Umbilical cord (tissue), 1 donor: ENCODE measurements at regions not wholly inside any gene's neighbourhood (a gene's known extent, or its start where the extent isn't known, plus 50 kb on each side); places are given as distances from the start of the nearest gene placed in this dataset.

ENCODE experiments used
- DNase-seq: peaks from one replicate; pipeline ENCODE4 v3.0.0-alpha.2; 2015; ENCODE audit warnings: low spot score

DNA sequence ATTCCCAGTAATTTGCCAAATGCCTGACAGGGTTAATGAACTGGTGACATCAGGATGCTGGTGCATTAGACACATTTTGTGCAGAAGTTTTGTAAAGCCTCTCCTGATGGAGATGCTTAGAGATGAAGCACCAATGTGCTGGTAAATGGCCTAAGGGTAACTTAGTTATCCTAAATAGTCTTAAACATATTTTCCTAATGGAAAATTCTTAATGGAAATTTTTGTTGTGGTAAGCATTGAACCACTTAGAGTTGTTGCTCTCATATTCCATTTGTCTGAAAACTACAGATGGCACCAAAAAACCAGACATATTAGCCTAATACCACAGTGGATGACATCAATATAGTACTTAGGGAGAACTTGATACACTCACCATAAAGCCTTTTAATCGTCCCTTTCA is 154.5 kb upstream of the ANK2 start:
- DNase-seq, result no peak

DNA sequence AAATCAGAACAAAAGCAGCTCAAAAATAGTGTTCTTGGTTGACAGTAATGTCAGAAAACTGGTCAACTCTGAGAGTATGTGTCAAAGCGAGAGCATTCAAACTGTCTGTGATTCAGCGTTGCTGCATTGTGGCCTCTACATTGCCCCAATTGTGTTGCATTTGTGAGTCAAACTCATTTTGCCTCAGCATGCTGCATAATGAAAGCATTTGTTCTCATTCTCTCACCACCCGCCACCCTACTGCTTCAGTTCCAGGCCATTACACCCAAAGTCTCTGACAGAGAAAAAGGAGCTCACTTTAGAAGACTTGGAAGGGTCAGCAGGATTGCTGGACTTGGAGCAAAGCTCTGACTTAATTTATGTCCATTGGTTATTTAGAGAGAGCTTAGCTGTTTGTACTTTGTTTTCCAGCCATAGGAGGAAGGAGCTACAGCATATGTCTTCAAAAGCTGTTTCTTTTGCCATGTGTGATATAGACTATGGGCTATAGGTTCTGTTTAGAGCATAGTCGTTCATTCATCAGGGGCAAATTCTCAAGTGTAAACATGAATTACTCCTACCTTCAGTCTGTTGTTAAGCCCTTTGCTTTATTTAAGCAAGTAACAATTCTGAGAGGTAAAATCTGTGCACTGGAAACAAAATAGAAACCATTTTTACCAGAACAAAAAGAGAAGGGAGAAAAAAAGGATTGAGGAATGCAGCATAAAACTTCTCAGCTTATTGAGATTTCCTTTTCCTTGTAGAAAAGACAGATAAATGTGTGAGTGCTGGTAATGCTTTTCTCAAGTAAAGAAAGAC is 153.4 kb upstream of the ANK2 start:
- DNase-seq, result peak; percentile 49

DNA sequence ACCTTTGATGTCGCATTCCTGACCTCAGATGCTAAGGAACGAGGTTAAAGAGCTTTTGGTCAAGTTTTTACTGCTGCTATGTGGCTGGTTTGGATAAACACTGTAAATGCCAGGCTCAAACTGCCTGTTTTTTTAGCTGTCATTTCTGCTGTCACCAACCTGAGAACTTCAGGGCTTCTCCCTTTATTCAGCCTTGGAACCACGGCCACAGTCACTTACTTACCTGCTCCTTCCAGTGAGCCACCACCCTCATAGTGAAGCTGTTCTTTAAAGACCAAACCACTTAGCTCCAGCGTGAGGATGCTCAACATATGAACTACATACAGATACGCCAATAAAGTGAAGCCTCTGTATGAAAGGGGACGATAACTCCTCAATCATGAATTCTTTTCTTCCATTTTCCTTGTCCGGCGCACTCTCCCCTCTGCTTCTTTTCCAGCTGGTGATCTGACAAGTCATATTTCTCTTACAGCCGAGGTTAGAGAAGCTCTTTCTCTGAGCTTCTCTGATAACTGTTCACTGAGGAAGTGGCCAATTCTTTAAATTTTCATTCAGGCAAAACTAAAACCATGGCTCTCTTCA is 152.8 kb upstream of the ANK2 start:
- peak; percentile 41 for DNase-seq

DNA sequence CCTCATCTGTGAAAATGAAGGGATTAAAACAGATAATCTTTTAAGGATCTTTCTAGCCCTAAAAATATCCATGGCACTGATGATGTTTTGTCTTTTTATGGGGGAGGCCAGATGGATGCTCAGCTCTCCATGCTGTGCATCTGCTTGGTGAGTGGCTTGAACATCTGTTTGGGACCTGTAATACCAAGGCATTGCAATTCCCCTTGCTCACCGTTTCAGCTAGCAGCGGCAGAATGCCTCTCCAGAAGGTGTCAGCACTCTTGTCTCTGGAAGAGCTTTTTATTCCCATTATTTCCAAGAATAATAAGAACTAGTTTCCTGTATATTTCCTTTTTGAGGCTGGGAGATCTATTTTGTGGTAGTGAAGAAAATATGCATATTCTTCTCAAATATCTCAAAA is 151.9 kb upstream of the ANK2 start:
- DNase-seq, result no peak

DNA sequence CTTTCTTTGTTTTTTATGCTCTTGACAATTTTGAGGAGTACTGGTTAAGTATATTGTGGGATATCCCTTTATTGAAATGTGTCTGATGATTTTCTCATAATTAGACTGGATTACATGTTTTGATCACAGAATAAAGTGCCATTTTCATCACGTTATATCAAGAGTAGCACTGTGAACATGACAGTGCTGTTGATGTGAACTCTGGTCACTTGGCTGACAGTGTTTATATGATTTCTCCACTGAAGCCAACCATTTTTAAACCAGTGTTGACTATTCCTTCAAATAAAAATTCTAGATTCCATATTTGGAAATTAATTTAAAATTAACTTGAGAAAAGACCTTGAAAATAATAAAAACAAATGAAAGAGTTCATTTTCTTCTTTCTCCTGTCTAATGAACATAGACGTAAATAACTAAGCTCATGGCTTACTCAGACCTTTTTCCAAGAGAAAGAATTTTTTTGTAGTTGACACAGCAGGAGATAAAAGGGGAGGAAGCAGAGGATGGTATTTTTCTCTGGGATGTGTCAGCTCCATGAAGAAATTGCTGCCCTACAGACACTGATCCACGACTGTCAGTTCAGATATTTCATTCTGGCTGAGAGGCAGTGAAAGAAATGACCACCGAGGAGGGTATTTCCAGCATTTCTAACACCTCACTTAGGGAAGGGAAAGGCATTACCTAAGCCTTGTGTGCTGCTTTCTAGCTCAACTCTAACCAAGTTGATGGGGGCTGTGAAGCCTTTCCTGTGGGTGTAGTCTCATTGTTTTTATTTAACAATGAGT is 150.9 kb upstream of the ANK2 start:
- DNase-seq, result peak; percentile 45

DNA sequence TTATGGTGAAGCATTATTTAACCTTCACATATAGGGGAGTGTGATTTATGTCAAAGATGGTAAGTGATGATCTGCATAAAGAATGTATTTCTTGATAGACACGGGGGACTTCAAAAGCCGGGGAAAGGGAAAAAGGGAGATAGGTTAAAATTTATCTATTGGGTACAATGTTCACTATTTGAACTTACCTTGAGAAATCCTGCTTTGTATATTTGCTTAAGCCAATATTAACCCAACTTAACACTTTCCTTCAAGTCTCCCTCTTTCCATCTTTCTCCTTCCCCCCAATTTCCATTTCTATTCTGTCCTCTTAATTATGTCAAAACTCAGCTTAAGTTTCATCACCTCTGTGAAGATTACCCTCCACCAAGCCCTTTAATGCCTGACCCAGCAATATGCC is 149.0 kb upstream of the ANK2 start:
- no peak for DNase-seq

DNA sequence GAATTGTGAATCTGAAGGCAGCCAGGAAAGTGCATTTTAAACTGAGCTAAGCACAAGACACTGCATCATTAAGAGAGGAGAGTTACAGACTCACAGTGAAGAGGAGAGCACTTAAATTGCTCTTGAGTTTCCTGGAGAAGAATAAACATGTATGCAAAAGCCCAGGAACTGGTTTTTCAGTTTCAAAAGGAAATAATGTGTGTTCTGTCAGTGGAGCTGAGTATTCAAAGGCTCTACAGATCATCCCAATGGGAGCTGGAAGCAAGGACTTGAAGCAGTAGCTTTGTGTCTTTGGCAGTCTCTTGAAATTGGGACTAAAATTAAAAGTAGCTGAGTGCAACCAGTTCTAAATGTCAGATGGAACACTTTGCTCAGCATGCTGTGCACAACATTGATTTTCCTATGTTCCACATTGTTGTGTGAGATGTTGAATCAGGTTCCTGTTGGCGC is 147.5 kb upstream of the ANK2 start:
- no peak for DNase-seq

DNA sequence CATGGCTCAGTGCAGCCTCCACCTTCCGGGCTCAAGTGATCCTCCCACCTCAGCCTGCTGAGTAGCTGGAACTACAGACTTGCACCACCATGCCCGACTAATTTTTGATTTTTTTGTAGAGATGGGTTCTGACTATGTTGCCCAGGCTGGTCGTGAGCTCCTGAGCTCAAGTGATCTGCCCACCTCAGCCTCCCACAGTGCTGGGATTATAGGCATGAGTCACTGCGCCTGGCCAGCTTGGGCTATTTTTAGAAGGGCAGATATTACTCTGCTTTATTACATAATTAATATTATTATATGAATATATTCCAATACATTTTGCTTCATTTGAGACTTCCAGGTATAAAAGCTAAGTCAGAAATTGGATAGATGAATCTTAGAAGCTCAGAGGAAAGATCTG is 143.7 kb upstream of the ANK2 start:
- DNase-seq, result no peak

DNA sequence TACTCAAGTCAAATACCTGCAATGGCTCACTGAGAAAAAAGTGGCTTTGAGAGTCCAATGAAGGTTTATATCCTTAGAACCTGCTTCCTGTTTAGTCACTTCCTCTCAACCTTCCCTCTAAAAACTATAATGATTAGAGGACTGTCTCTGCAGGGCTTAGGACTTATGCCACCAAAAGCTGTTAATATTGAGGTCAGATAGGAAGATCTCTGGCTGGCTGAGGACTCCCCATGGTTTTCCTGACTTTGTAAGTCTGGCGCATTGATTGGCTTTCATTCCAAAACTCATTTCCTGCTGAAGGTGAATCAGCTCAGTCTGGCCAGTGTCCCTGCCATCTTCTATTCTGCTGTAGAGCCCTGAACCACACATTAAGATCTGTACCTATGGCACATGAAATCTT is 140.9 kb upstream of the ANK2 start:
- DNase-seq, result no peak

DNA sequence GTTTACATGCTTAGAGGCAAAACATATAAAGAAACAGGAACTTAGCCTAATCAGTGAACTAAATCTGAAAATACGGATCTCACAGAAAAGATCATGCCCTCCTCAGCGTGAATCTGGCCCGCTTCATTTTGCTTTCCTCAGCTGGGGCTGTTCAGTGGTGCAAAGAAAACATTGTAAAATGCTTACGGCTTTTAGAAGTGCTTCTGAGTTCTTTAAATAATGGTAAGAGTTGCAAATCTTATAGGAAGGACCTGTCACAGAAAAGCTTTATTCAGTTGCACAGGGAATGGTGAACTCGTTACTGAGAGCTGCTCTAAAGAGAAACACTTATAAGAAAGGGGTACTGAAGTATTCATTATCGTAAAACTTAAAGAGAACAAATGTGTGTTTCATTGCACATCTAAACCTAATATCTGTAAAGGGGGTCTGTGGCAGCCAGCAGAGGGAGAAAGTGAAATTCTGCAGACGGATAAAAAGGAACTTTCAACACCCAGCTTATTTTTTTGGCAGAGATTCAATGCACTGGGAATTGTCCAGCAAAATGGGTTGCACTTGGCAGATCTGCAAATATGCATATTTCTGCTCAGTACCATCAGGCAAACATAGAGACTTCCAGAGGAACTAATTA is 139.2 kb upstream of the ANK2 start:
- peak; percentile 92 for DNase-seq

DNA sequence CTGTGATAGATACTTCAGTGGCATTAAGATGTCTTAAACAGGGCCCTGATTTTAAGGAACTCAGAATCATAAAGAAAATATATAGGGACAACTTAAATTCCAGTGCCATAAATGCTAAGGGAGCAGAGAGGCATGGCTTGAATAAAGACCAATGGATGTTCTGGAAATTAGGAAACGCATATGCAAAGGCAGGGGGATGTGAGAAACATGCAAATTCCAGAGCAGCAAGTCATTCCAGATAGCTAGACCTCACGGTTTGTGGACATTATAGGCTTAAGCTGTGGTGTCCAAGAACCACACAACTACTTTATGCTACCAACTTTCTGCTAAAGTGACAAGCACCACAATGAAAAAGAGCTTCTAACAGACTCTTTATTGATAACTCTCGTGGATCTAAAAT is 132.6 kb upstream of the ANK2 start:
- peak; percentile 36 for DNase-seq

DNA sequence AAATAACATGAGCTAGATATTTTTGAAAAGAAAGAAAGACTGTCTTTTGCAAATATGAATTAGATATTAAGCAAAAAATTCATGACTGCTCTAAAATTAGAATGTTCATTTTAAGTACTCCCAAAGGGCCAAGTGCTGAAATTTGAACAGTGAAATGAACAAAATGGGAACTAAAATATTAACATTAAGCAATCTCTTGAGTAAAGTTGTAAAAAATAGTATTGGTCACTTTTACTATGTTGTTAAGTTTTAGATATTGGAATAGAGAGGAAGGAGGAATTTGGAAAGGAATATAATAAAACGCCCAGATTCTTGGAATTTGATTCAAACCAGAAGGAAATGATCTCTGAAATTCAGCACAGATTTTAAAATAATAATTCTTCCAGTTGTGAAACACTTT is 125.9 kb upstream of the ANK2 start:
- no peak for DNase-seq

DNA sequence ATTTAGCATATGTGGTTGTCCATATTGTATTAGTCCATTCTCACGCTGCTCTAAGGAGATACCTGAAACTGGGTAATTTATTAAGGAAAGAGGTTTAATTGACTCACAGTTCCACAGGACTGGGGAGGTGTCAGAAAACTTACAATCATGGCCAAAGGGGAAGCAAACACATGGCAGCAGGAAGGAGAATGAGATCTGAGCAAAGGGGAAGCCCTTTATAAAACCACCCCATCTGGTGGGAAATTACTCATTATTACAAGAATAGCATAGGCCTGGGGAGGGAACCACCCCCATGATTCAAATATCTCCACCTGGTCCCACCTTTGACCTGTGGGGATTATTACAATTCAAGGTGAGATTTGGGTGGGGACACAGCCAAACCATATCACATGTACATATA is 122.6 kb upstream of the ANK2 start:
- no peak for DNase-seq

DNA sequence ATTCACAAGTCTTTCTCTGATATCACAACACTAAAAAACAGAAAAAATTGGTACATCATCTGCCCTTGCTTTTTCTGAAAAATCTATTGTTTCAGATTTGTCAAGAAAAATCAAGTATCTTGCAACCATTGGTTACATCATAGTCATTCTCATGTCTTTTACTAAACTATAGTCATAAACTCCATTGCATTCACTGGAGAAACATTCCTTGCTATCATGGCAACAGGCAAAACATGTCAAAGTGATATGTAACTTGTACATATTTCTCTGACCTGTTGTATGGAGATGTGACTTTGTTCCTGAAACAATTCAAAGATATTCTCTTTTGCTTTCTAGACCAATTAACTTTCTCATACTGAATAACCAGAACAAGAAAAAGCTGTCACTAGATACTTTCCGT is 121.9 kb upstream of the ANK2 start:
- DNase-seq, result peak; percentile 75

DNA sequence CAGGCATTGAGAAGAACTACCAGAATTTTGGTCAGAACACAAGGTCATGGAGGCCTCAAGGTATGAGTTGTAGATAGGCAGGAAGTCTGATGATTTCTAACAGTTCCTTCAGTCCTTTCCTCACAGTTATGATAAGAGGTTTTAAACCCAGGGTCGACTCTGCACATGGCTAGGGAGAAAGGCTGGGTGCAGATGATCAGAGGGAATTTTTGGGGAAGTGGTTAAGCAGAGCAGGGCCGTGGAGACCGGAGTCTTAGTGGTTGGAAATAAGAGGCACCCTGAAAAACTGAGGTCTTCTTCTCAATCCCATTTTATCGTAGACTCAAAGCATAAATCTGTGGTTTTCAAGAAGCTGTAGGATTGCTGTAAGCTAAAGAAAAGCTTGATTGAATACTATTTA is 118.5 kb upstream of the ANK2 start:
- DNase-seq, result no peak

DNA sequence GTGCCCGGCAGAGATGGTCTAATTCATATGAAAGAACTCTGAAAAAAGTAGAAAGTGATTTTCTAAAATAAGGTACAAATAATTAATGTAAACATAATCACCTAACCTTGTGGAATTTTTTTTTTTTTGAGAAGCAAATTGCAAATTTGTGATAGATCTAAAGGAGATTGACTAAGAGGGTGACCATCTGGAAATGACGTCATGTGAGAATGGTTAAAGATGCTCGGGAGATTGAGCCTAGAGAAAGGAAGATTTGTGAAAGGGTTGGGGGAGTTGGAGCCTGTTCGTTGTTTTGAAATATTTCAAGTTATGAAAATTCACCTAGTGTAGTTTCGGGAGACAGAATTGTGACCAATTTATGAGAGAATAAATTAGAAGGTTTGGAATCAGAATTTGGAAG is 115.7 kb upstream of the ANK2 start:
- DNase-seq, result no peak

DNA sequence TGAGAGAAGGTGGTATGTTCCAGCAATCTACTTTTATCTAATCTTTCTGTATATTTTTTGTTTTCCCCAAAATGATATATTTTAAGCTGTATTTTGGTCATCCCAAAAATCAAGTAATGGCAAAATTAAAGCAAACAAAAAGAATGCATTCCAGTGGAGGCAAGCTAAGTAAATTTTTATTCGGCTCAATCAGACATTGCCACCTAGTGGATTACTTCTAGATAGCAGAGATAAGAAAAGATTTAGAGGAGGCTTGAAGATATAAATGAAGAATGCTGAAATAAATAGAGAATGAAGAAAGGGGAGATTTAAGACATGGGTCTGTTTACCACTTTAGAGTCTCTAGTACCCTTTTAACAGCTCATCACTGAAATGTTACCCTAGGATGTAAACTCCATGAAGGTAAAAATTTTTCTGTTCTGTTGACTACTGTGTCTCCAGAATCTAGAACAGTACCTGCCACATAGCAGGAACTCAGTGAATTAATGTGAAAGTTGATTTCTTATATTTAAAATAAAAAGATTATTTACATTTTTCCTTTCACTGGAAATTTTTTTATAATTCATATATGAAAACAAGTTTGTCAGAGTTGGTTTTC is 110.9 kb upstream of the ANK2 start:
- DNase-seq, result peak; percentile 66

DNA sequence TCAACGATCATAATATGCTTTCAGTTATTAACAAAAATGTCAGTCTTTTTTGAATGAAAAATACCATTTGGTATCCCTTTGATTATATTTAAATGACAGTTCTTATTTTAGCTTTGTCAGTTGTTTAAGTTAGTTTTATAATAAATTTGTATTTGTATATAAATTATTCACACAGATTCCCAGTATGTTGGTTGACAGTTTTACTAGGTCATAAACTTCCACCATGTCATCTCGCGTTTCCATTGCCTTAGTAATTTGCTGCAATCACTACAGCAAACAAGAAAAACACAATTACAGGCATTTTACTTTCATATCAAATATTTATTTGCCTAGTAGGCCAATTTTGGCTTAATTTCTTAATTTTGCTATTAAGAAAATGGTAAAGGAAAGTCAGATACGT is 109.6 kb upstream of the ANK2 start:
- DNase-seq, result no peak

DNA sequence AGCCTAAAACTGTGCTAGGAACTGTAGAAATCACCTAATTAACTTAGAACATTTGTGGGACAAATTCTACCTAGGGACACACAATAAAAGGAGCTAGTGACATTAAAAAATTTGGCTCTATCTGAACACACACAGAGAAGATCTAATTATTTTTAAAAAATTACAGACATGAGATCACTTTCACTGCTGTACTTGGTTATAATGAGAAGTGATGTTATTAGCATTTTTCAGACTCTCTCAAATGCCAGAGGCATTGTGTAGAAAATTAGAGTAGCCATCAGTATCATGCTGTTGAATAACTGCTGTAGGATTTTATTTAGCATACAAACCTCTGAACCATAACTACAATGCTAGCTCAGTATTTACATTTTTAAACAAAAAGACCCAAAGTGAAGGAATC is 109.1 kb upstream of the ANK2 start:
- no peak for DNase-seq

DNA sequence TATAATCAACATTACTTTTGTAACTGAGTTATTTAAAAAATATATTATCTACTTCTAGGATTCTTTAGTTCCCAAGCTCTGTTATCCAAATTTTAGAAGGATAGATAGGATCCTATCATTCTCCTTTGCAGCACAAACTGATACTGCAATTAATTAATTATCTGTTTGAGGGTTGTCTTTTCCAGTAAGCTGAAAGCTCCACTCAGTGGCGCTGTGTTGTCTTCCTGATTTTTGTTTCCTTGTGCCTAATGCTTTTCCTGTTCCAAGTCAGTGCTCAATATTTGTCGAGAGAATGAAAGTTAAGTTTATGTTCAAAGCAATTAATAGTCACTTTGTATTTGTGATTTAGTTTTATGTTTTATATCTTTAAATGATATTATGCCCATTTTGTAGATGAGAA is 107.4 kb upstream of the ANK2 start:
- DNase-seq, result no peak

DNA sequence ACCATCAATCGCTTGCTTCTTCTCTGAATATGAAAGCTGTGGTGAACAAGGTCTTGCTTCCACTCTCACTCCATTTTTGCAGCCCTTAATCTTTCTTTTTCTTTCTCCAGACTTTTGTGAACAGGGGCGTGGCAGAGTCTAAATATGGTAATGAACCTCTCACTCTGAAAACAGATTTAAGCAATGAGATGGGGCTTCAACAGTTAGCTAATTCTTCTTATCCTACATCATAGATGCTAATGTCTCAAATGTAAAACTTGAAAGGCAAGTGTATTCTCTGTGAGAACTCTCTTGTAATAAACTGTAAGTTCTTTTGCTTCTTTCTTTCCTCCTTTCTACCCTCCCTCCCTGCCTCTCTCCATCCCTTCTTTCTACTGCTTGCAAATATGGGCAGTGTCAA is 106.5 kb upstream of the ANK2 start:
- DNase-seq, result no peak

DNA sequence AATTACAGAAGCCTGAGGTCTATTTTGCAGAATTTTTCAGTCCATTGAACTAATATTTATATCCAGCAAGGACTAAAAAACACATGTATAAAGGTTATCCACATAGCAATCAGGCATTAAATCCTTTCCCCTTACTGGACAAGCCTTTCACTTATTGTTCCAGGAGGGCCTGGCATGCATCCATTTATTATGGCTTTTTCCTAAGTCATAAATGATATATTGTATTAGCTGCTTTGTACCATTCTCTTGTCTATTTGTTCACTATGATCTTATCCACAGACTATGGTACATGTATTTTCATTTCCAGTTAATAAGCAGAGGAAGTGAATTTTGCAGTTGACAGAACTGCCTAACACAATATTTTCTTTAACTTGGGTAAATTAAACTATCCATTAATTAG is 105.4 kb upstream of the ANK2 start:
- DNase-seq, result no peak
